Left lung (tissue), 4 donors: ENCODE measurements at regions not wholly inside any gene's neighbourhood (a gene's known extent, or its start where the extent isn't known, plus 50 kb on each side); places are given as distances from the start of the nearest gene placed in this dataset.
"Not testable (repeated sequence)": the region's sequence is repeated elsewhere in the genome, so short reads cannot be mapped to it uniquely, and the experiment has no call there.

ENCODE experiments used
- ATAC-seq: fragments of 200-7000 bp; cut with Tn5 transposase; one replicate; pipeline ENCODE4 v1.9.1; 2020; ENCODE audit warnings: moderate library complexity
- DNase-seq, 4 donors: peaks; one replicate each; pipeline ENCODE4 v3.0.0-alpha.2; 2013 to 2020
- H3K27ac ChIP-seq, 2 donors: fragments of 200-600 bp; sonication (generic) in 1 of 2; one replicate each; pipeline versions ENCODE4 v1.5.0 to v1.8.0; 2020 to 2021
- H3K27me3 ChIP-seq, 2 donors: fragments of 200-600 bp; sonication (generic) in 1 of 2; one replicate each; pipeline versions ENCODE4 v1.5.0 to v1.8.0; 2020 to 2021
- H3K36me3 ChIP-seq, 2 donors: fragments of 200-600 bp; sonication (generic) in 1 of 2; one replicate each; pipeline versions ENCODE4 v1.5.0 to v1.8.0; 2020 to 2021
- H3K4me1 ChIP-seq, 2 donors: fragments of 200-600 bp; one replicate each; pipeline ENCODE4 v1.8.0; 2021
- H3K4me3 ChIP-seq, 2 donors: fragments of 200-600 bp; sonication (generic) in 1 of 2; one replicate each; pipeline versions ENCODE4 v1.5.0 to v1.8.0; 2020 to 2021; ENCODE audit warnings: mild to moderate bottlenecking in 1 of 2
- H3K9me3 ChIP-seq, 2 donors: fragments of 200-600 bp; sonication (generic) in 1 of 2; one replicate each; pipeline versions ENCODE4 v1.5.0 to v1.8.0; 2020 to 2021
- CTCF ChIP-seq, 2 donors: fragments of 200-600 bp; sonication (generic) in 1 of 2; IDR thresholded peaks; one replicate each; pipeline versions ENCODE4 v1.5.0 to v1.8.0; 2021; ENCODE audit warnings: antibody characterized with exemption in 2 of 2
- intact Hi-C, 2 donors: fragments of 100-400 bp; cut with DNase I; formaldehyde crosslinking; loops; one replicate each; pipeline versions ENCODE4 v1.11.2 to v1.14.2; 2022
- donor health status: DM: no; HTN: yes; CAD: no.
- donor health status: DM: no; HTN: no; CAD: no.

- Histone ChIP-seq H3K27ac (no peak overlapping the region), H3K4me3 (no peak overlapping the region), H3K4me1 (no peaks in the 10 kb centered on the region), H3K27me3 (no peaks in the 10 kb centered on the region), H3K9me3 (no peaks in the 10 kb centered on the region), H3K36me3 (no peaks in the 10 kb centered on the region)
- DNase-seq (no peak), ATAC-seq (no peak)
- TF ChIP-seq CTCF (IDR thresholded peaks at IDR 0.05): no peak
- intact Hi-C loops: no loop called here
These were observed 102.7 kb upstream of the NGF start for GRCh38 chr1:115440733-115441132.

GRCh38 chr1:115439520-115439919 is 101.5 kb upstream of the NGF start:
- DNase-seq, H3K4me3 ChIP-seq, intact Hi-C loops, ATAC-seq, H3K4me1 ChIP-seq, H3K27me3 ChIP-seq, H3K27ac ChIP-seq, H3K36me3 ChIP-seq, H3K9me3 ChIP-seq: not testable (repeated sequence)

GRCh38 chr1:115437196-115437595 is 99.1 kb upstream of the NGF start:
- intact Hi-C loops: no loop called here
- no peak for DNase-seq
- no peaks in the 10 kb centered on the region for H3K36me3 ChIP-seq
- no peak overlapping the region for H3K4me3 ChIP-seq
- no peaks in the 10 kb centered on the region for H3K9me3 ChIP-seq
- H3K4me1 ChIP-seq: no peaks in the 10 kb centered on the region
- H3K27ac ChIP-seq: no peak overlapping the region
- no peak for ATAC-seq
- no peak for TF ChIP-seq CTCF (IDR thresholded peaks at IDR 0.05)
- no peaks in the 10 kb centered on the region for H3K27me3 ChIP-seq

- intact Hi-C loops: no loop called here
- Histone ChIP-seq H3K4me1 (no peaks in the 10 kb centered on the region), H3K27me3 (no peaks in the 10 kb centered on the region), H3K4me3 (no peak overlapping the region), H3K36me3 (no peaks in the 10 kb centered on the region), H3K9me3 (no peaks in the 10 kb centered on the region), H3K27ac (no peak overlapping the region)
- ATAC-seq: no peak
- no peak for DNase-seq
- no peak for TF ChIP-seq CTCF (IDR thresholded peaks at IDR 0.05)
These were observed 98.5 kb upstream of the NGF start for GRCh38 chr1:115436596-115436995.

- DNase-seq (no peak), ATAC-seq (no peak)
- H3K4me3 ChIP-seq: no peak overlapping the region
- H3K9me3 ChIP-seq: no peaks in the 10 kb centered on the region
- no peaks in the 10 kb centered on the region for H3K36me3 ChIP-seq
- TF ChIP-seq CTCF (IDR thresholded peaks at IDR 0.05): no peak
- intact Hi-C loops: no loop called here
- H3K27me3 ChIP-seq: no peaks in the 10 kb centered on the region
- no peaks in the 10 kb centered on the region for H3K4me1 ChIP-seq
- no peak overlapping the region for H3K27ac ChIP-seq
These were observed 95.4 kb upstream of the NGF start for GRCh38 chr1:115433483-115433882.

GRCh38 chr1:115432061-115432460 is 94.0 kb upstream of the NGF start:
- Histone ChIP-seq H3K4me1 (no peaks in the 10 kb centered on the region), H3K9me3 (no peaks in the 10 kb centered on the region), H3K36me3 (no peaks in the 10 kb centered on the region), H3K27ac (no peak overlapping the region), H3K27me3 (no peaks in the 10 kb centered on the region), H3K4me3 (no peak overlapping the region)
- DNase-seq (peak in 2 of 4 donors; percentile 49 to 66), ATAC-seq (peak; percentile 78)
- TF ChIP-seq CTCF (IDR thresholded peaks at IDR 0.05): no peak
- intact Hi-C loops: no loop called here
